DMS79 (cell line): ENCODE measurements at regions not wholly inside any gene's neighbourhood (a gene's known extent, or its start where the extent isn't known, plus 50 kb on each side); places are given as distances from the start of the nearest gene placed in this dataset.

Experiments
- DNase-seq: peaks from one replicate; lab custom pipeline; 2025; lab: John Stamatoyannopoulos, UW

GRCh38 chr2:43171789-43172188, 54.6 kb downstream of the ZFP36L2 start:
- DNase-seq: no peak

- DNase-seq: no peak
Observed at GRCh38 chr2:43170405-43171105, 55.9 kb downstream of the ZFP36L2 start.

GRCh38 chr2:43169987-43170386, 56.4 kb downstream of the ZFP36L2 start:
- no peak for DNase-seq

GRCh38 chr2:43169099-43169945, 57.1 kb downstream of the ZFP36L2 start:
- DNase-seq: no peak

DNA sequence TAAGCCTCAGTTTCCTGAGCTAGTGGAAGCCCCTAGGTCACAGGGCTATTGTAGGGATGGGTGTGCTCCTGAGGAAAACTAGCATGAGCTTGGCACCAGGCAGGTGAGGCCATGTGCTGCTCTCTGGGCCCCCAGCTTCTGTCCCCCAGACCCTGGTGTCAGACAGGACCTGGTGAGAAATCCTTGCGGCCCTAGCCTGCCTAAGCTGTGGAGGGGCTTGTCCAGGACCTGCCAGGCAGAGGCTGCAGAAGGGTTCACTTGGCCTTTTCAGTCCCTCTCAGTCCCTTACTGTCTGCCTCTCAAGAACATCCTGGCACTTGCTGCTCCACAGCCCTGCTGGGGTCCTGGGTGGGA, 58.4 kb downstream of the ZFP36L2 start:
- no peak for DNase-seq

DNA sequence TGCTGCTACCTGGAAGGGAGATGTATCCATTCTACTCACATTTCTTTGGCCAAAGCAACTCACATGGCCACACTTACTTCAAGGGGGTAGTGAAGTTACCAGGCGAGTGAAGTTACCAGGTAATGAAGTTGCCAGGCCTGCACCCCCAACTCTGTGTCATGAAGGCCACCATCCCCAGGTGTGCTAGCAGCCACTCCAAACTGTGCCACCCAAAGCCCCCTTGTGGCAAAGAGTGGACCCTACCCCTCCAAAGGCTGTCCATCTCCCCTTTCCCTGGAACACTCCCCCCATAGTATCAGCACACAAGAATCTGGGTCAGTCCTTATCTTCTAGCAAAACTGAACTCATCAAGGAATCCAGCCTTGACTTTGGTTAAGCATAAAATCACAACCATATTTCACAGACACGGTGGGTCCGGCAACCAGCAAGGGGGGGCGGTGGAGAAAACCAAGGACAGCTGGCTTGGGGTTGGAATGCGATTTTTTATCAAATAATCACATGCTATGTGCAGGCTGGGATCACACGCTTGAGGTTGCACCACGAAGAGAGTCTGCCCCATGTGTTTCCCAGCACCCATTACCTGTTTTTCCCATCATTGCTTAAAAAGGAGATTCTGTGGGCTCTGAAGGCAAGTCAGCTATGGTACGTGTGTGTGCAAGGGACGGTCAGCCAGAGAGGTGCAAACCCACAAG, 60.9 kb downstream of the ZFP36L2 start:
- no peak for DNase-seq

DNA sequence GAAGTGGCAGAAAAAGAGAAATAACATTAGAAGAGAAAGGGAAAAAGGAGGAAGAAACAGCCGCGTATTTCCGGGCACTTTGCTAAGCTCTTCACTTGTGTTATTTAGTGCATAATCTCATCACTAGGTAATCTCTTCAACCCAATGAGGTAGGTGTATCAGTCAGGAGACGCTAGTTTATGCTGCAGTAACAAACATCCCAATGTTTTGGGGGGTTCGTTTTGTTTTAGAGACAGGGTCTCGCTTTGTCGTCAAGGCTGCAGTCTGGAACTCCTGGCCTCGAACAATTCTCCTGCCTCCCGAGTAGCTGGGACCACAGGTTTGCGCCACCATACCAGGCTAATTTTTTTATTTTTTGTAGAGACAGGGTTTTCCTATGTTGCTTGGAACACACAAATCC, 61.7 kb downstream of the ZFP36L2 start:
- no peak for DNase-seq

GRCh38 chr2:43163584-43164270, 62.7 kb downstream of the ZFP36L2 start:
- DNase-seq: no peak

- DNase-seq: no peak
Observed at GRCh38 chr2:43162511-43162776, 64.0 kb downstream of the ZFP36L2 start.

- no peak for DNase-seq
Observed at GRCh38 chr2:43161650-43162510, 64.5 kb downstream of the ZFP36L2 start.

- no peak for DNase-seq
Observed at GRCh38 chr2:43160778-43161177, 65.6 kb downstream of the ZFP36L2 start.

DNA sequence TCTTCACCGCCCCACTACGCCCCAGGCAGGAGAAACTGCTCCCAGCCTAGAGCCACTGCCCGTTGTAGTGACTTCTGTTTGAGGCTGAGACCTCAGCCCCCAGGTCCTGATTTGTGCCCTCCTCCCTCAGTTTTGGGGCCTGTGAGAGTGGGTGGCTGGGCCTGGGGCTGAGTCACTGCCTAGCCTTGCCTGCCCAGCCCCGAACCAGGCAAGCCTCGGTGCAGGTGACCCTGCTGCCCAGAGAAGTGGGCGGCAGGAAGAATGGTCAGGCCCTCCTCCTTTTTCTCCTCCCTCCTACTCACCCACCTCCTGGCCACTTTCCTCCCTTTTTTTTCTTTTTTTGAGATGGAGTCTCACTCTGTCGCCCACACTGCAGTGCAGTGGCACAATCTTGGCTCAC, 66.6 kb downstream of the ZFP36L2 start:
- DNase-seq: no peak

DNA sequence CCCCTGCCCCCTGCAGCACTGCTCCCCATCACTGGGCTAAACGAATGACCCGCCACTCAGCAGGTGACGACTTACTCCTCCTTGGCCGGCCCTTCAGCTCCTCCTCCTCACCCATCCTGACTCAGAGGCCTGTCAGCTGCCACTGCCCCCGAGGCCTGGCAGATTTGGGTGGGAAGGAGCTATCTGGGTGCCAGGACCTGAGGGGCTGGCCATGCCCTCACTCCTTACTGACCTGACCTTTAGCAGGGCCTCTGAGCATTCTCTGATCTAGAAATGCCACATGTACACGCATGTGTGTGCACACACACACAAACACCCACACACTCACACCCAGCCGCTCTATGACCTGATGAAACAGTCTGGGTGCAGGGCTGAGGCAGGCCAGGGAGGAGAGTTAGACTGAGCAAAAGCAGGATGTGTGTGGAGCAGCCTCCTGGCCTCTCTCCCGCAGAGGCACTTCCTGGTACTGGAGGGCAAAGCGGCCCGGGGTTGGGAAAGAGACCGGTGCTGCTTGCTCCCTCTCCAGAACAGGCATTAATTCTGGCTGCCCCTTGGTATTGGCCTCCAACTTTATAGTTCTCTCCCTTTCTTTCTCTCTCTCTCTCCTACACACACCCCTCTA, 68.0 kb downstream of the ZFP36L2 start:
- no peak for DNase-seq

DNA sequence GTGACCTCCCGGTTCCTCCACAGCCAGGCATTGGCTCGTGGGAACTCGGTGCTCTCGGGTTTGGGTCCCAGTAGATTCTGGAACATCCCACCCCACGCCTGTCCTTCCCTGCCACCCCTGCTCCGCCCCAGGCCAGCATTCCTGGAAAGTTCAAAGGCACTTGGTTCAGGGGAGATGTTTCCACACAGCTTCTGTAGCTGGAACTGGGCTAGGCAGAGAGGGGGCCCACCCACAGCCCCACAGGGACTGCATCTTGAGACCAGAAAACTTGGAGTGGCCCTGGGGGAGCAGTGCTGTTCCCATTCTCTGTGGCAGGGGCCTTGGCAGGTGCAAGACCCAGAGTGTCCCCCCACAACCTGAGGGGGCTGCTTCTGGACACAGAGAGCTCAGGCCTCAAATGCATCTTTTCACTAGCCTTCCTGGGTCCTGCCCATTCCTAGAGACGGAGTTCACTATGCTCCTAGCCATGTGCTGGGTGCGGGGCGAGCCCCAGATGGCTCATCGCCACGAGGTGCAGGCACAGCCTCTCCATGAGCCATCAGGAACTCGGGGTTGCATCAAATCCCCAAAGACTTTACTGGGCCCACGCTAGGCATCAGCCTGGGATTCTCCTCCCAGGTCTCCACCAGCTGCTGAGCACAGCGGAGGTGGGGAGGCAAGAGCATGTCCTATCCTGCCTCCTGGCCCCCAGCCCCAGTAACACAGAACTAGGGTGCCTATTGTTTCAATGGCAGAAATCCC, 68.7 kb downstream of the ZFP36L2 start:
- DNase-seq: no peak

GRCh38 chr2:43155851-43156411, 70.5 kb downstream of the ZFP36L2 start:
- DNase-seq: no peak

DNA sequence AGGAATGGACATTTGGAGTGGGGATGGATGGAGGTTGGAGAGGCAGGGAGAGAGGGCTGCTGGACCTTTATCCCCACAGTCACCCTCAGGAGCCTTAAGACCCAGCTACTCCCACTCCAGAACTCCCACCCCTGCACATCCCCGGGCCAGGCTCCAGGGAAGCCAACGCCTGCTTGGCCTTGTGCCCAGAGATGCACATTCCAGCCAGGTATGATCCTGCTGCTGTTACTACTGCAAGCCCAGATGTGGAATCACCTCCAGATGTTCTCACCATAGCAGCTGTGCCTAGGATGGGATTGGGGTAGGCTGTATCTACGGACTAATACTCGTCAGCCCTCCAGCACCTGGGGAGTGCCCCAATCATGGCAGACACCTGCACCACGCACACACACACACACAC, 71.7 kb downstream of the ZFP36L2 start:
- no peak for DNase-seq

DNA sequence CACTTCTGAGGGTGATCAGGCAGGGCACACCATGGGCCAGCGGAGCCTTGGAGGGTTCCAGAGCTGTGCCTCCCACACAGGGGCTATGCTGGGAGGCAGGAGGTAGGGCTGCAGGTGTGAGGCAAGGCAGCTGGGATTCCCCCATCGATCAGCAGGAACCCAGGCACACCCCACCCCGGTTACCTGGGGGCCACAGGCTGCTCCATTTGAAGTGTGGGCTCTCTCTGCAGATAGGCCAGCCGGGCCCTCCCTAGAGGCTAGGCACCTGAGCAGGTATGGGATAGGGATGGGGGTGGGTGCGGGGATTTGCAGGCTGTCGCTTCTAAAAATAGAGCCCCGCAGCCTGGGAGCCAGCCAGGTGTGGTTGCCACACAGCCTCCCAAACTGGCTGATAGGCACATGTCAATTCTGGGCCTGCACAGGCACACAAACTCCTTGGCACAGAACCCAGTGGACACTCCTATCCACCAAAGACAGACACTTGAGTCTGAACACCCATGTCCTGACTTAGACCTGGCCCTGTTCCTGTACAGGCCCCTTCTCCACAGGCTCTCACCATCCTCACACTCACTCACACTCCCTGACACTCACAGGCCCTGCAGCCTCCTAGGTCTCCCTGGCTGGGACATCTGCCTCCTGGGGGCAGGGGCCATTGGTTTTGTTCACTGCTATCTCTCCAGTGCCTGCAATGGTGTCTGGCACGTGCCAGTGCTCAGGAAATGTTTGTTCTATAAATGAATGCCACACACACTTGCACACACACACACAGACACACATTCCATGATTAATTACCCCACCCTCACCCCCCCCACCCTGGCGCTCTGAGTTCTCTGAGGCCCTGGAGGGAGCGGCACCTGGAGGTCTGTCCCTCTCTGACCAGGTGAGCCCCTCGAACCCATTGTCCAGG, 73.4 kb downstream of the ZFP36L2 start:
- no peak for DNase-seq

DNA sequence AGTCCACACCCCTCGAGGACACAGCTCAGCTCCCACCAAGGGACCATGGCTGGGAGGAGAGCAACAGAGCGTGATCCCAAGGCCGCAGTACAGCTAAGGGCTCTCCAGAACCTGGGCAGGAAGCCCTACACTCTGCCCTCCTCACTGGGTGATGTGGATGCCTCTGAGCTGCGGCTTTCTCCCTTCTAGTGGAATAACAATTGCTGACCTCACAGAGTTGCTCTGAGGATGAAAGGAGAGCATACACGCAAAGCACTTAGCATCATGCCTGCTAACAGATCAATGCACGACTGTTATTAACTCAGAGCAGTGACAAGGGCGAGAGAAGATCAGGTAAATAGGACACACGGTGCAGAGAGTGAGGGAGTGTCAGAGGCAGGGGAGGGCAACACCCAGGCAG, 74.2 kb downstream of the ZFP36L2 start:
- DNase-seq: no peak

DNA sequence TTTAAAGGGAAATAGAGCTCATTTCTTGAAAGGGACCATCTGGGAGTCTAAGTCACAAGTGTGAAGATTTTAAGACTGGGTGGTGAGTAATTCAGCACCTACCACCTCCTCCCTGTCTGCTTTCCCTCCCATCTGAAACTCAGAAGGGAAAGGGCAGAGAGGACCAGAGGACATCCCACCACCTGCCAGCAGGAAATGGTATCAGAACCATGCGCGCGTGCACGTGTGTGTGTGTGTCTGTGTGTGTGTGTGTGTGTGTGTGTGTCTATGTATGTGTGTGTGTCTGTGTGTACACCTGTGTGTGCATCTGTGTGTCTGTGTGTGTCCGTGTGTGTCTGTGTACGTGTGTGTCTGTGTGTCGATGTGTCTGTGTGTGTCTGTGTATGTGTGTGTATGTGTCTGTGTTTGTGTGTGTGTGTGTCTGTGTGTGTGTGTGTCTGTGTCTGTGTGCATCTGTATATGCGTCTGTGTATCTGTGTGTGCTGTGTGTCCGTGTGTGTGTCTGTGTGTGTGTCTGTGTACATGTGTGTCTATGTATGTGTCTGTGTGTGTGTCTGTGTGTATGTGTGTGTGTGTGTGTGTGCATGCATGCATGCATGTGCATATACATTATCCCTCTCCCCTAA, 76.8 kb downstream of the ZFP36L2 start:
- no peak for DNase-seq
